ENCODE measurements at regions not wholly inside any gene's neighbourhood (a gene's known extent, or its start where the extent isn't known, plus 50 kb on each side); places are given as distances from the start of the nearest gene placed in this dataset.

GRCh38 chr17:79415909-79416308, 194.9 kb downstream of the RBFOX3 start:
- DNase-seq, result no peak

- DNase-seq, result no peak
Measured at GRCh38 chr17:79415365-79415764, 195.5 kb downstream of the RBFOX3 start.

- DNase-seq, result no peak
Measured at GRCh38 chr17:79414793-79415211, 196.0 kb downstream of the RBFOX3 start.

GRCh38 chr17:79414063-79414792, 196.6 kb downstream of the RBFOX3 start:
- no peak for DNase-seq

GRCh38 chr17:79413611-79414010, 197.2 kb downstream of the RBFOX3 start:
- DNase-seq, result no peak

GRCh38 chr17:79412886-79413390, 197.9 kb downstream of the RBFOX3 start:
- no peak for DNase-seq

GRCh38 chr17:79412110-79412509, 198.7 kb downstream of the RBFOX3 start:
- no peak for DNase-seq

GRCh38 chr17:79411419-79411818, 199.4 kb downstream of the RBFOX3 start:
- no peak for DNase-seq

- DNase-seq, result no peak
Measured at GRCh38 chr17:79410681-79411080, 200.2 kb downstream of the RBFOX3 start.

GRCh38 chr17:79408251-79408650, 202.6 kb downstream of the RBFOX3 start:
- no peak for DNase-seq

- DNase-seq, result no peak
Measured at GRCh38 chr17:79407385-79407784, 203.5 kb downstream of the RBFOX3 start.

- DNase-seq, result no peak
Measured at GRCh38 chr17:79406316-79406715, 204.5 kb downstream of the RBFOX3 start.

GRCh38 chr17:79405823-79406222, 205.0 kb downstream of the RBFOX3 start:
- DNase-seq, result no peak

GRCh38 chr17:79404136-79404911, 206.5 kb downstream of the RBFOX3 start:
- DNase-seq, result no peak

GRCh38 chr17:79401704-79402674, 208.9 kb downstream of the RBFOX3 start:
- no peak for DNase-seq

GRCh38 chr17:79400989-79401703, 209.7 kb downstream of the RBFOX3 start:
- DNase-seq, result peak; percentile 70

GRCh38 chr17:79399610-79400144, 211.2 kb downstream of the RBFOX3 start:
- DNase-seq, result no peak

- DNase-seq, result no peak
Measured at GRCh38 chr17:79398441-79398840, 212.4 kb downstream of the RBFOX3 start.

GRCh38 chr17:79396696-79397095, 214.2 kb downstream of the RBFOX3 start:
- DNase-seq, result no peak

- no peak for DNase-seq
Measured at GRCh38 chr17:79395545-79395944, 215.3 kb downstream of the RBFOX3 start.

- no peak for DNase-seq
Measured at GRCh38 chr17:79395066-79395465, 215.8 kb downstream of the RBFOX3 start.

Measured in activated effector memory CD4-positive, alpha-beta T cell treated with Interleukin-2 at 50 U/mL for 16 hours (primary cell).